NCI-H345 treated with DMSO at 0.1 percent for 48 hours (cell line): ENCODE measurements at regions not wholly inside any gene's neighbourhood (a gene's known extent, or its start where the extent isn't known, plus 50 kb on each side); places are given as distances from the start of the nearest gene placed in this dataset.
"Not testable (repeated sequence)": the region's sequence is repeated elsewhere in the genome, so short reads cannot be mapped to it uniquely, and the experiment has no call there.

Source experiments
- DNase-seq: peaks from one replicate; lab custom pipeline; 2025; ENCODE audit not compliant: unreplicated experiment; lab: John Stamatoyannopoulos, UW

DNA sequence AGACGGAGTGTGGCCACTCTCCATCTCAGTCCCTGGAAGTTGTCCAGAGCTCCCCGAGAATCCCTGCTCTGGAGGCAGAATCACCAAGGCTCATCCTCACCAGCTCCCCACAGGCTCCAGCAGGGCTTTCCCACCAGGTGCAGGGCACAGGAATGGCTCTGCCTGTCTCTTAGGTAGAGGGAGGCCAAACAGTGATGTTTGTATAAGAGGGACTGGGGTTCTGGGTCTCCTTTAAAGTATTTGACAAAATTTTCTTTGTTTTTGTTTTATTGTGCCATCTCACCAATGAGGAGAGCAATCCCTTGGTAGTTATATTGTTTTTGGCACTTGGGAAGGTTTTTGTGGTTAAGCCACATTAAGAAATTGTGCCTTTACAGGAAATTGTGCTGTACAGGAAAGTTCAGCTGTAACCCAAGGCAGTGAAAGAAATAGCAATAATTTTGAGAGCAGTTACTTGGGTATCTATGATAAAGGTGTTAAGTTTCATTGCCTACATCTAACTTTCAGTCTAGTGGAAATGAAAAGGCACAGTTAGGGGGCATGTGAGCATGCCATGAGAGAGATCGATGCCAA, 219.3 kb upstream of the PRSS58 start:
- no peak for DNase-seq

DNA sequence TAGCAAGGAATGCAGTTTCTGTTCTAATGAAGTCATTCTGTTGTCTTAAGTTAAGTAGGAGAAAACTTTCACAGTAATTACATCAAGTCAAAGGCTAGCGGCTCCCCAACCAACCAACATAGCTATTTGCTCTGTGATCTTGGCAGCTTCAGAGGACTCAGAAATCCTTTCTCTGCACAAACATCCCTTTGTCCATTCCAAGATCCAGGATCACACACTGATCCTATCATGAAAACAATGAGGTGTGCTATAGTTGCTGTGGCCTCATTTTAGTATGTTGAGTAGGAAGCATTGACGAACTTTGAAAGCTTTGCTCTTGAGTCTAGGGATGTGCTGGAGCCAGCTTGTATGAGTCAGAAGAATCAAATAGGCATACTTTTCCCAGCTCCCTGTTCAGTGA, 218.2 kb upstream of the PRSS58 start:
- DNase-seq: no peak

DNA sequence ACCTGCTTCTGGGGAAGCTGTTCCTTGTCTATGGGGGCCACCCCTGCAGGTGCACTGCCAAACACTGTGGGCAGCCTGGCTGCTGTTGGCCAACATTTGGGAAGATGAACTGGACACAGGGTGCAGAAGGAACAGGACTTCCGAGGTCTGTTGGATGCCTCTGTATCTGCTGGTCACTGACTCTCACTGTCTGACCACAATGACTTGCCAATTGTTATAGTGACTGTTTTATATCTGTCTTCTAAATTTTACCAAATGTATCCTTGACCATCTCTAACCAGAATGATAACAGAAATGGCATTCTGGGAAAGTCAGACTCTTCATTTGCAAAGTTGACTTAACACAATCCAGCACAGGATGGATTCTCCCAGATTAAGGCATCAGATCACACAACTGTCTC, 214.0 kb upstream of the PRSS58 start:
- peak; percentile 29 for DNase-seq

DNA sequence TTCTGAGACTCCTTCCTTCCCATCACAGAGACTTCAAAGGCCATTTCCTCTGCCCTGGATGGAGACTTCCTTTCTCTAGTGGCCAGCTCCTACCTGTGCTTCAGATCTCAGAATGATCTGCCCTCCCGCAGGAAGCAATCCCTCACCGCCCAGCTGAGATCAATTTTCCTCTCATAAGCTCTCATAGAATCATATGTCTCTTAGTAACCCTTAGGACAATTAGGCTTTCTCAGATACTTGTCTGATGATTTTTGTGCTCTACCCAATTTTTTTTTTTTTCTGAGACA, 212.6 kb upstream of the PRSS58 start:
- no peak for DNase-seq

DNA sequence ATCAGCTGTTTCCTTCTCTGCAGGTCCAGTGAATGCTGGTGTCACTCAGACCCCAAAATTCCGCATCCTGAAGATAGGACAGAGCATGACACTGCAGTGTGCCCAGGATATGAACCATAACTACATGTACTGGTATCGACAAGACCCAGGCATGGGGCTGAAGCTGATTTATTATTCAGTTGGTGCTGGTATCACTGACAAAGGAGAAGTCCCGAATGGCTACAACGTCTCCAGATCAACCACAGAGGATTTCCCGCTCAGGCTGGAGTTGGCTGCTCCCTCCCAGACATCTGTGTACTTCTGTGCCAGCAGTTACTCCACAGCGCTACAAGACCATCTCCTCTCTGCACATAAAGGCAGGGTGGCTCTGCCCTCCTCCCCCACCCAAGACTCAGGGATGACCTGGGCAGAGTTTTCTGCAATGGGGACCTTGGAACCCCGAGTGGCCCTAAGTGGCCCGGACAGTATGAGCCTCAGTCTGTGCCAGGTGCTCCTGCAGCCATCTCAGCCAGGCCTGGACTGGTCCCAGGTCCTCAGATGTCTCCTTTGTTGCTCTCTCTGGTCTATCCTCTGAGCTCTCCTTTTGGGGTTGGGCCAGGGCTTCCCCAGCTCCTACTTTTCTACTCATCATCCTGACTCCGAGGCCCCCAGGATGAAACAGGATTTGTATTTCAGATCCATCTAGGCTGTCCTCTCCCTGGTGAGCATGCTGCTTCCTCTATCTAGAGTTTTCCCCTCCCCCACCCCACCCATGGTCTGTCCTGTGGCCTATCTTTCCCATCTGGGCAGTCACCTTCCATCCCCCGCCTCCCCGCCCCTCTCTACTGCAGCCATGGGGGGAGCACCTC, 212.1 kb upstream of the PRSS58 start:
- DNase-seq: no peak

DNA sequence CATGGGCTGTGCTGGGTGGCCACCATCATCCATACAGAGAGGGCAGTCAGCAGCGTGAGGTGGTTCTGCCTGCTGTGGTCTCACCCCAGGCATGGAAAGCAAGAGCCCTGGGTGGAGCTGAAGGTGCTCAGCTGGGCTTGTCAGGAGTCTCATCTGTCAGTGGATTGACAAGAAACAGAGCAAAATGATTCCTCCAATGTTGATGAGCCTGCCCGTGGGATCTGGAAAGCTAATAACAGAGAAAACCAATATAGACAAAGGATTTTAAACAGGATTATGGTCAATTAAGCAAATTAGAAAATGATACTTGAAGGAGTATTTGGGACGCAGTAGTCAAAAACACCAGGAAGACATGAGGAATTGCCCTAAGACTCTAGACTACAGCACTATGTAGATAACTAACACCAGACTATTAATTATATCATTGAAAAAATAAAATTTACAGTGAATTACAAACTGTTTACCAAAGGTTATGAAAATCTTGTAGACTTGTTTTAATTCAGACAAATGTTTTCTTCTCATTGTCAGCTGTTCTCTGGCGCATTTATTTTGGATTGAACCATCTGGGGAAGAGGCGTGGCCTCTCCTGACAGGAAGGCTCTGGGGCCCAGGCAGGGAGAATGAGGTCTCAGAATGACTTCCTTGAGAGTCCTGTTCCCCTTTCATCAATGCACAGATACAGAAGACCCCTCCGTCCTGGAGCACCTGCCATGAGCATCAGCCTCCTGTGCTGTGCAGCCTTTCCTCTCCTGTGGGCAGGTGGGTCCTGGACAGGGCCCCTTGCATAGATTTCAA, 211.2 kb upstream of the PRSS58 start:
- no peak for DNase-seq

DNA sequence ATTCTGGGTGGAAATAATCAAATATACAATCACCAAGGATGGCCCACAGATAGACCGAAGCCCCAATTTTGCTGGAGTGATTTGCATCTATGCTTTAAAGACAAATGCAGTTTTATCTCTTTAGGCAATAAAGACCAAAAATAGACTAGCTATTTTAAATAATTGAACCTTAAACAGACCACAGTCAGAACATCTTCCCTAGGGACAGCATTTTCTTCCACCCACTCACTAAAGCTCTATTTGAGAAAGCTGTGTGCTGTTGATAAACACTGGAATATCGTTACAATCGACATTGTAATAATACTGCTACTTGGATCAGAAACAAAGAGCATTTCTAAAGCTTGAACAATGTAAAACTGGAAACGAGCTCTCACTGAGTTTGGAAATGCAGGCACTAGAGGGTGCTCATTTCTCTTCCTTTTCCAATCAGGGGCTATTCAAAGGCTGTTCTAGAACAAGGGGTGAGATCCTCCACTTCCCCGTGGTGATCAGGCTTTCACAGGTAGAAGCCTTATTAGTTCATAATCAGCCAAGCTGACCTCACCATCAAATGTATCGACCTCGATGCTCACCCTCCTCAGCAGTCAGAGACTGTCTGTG, 209.3 kb upstream of the PRSS58 start:
- not testable (repeated sequence) for DNase-seq

DNA sequence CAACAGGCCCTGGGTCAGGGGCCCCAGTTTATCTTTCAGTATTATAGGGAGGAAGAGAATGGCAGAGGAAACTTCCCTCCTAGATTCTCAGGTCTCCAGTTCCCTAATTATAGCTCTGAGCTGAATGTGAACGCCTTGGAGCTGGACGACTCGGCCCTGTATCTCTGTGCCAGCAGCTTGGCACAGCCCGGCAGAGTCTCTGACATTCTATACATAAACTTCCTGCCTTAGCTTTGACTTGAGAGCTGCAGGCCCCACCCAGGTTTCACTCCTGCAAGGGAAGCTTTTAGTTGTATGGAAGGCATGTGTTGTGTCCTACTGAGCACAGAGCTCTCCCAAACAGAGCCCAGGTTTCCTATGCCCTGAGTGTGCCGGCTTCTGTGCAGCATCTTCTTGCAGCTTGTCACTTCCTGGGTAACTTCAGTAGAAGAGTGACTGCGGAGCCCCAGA, 205.6 kb upstream of the PRSS58 start:
- DNase-seq: no peak

DNA sequence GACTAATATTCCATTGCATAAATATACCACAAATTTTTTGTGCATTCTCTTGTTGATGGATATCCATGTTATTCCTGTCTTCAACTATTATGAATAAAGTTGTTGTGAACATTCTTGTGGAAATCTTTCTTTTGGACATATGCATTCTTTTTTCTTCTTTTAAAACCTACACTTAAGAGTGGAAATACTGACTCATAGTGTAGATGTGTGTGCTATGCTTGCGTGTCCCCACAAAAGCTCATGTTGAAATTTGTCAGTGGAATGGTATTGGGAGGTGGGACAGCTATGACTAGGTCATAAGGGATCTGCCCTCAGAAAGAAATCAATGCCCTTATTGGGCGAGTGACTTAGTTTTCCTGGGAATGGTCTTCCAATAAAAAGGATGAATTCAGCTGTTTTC, 203.6 kb upstream of the PRSS58 start:
- no peak for DNase-seq

DNA sequence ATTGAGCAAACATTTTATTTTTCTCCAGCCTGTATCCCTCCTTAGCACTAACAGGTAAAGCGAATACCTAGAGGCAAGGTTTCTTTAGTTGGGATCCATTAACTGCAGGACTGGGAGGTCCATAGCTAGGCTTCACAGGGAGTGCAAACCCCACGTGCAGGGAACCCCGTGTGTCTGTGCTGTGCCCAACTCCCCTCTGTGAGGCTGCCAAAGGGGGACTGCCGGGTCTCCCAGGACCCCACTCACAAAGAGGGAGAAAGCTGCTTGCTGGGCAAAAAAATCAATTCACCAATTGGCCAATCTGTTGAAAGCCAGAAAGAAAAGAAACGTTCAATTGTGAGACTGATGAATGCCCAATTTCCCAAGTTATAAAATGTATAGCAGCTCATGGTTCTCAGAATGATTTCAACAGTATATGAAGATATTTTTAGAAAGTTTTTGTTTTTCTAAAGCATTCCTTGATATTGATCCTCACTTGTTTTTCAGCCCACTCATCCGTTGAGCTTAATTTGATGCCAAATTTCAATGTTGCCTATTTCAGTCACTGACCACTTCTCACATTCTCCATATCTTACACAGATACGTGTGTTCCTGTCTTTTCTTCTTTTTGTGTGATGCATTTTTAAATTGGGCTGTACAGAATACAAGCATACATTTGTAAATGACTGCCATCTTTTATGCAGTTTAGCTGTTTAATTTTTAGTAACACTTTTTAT, 202.7 kb upstream of the PRSS58 start:
- no peak for DNase-seq

DNA sequence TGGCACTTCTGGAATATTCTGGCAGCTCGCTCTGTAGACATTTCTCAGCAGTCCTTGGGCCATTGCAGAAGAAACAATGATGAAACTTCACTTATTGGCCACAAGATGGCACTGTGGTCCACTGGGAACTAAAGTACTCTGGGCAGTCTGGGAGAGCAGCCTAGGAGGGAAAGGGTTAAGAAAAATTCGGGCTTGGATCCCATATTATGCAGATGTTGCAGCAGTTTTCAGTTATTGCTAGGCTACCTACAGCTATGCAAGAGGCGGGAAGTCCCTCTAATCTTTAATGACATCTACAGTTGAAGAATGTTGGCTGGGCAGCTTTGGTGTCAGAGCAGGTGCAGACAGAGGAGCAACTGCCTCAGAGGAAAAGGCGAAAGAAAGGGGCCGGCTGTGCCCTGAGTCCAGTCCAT, 201.7 kb upstream of the PRSS58 start:
- peak; percentile 13 for DNase-seq

DNA sequence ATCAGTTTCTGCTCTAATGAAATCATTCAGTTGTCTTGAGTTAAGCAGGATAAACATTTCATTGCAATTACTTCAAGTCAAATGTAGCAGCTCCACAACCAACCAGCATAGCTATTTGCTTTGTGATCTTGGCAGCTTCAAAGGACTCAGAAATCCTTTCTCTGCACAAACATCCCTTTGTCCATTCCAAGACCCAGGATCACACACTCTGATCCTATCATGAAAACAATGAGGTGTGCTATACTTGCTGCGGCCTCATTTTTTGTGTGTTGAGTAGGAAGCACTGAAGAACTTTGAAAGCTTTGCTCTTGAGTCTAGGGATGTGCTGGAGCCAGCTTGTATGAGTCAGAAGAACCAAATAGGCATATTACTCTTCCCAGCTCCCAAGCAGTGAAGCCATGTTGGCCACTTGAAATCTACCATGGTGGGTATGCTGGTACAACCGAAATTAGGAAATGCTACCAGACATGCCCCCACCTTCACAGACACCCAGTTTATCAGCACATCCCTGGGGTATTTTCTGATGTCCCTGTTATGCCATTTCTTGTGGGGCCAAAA, 199.4 kb upstream of the PRSS58 start:
- no peak for DNase-seq

DNA sequence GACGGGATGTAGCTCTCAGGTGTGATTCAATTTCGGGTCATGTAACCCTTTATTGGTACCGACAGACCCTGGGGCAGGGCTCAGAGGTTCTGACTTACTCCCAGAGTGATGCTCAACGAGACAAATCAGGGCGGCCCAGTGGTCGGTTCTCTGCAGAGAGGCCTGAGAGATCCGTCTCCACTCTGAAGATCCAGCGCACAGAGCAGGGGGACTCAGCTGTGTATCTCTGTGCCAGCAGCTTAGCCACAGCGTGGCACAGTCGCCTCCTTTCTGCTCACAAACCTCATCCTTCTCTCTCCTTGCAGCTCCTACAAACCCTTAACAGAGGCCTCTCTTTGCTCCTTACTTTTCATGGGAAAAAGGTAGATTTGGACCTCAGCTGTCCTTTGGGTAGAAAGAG, 197.5 kb upstream of the PRSS58 start:
- DNase-seq: no peak

DNA sequence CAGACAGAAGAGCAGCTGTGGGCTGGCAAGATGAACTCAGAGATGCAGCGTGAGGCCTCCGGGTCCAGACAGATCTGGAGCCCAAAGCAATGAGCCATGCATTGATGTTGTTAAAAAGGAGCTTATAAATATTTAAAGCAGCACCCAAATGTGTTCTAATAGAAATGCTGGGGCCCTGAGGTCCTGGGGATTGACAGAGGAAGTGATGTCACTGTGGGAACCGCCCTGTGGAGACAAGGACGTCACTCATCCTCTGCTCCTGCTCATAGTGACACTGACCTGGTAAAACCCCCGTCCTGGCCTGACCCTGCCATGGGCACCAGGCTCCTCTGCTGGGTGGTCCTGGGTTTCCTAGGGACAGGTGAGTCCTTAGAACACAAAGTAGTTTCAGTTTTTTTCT, 197.0 kb upstream of the PRSS58 start:
- no peak for DNase-seq

DNA sequence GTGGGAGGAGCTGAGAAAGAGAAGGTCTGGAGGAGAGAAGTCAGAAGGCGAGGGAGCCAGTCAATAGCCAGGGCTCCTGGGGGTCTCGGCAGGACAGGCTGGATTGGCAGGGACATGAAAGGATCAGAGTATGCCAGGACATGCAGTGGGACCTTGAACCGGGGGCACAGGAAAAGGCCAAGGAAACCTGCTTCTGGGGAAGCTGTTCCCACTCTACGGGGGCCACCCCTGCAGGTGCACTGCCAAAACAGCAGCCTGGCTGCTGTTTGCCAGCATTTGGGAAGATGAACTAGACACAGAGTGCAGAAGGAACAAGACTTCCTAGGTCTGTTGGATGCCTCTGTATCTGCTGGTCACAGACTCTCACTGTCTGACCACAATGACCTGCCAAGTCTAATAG, 194.9 kb upstream of the PRSS58 start:
- no peak for DNase-seq

DNA sequence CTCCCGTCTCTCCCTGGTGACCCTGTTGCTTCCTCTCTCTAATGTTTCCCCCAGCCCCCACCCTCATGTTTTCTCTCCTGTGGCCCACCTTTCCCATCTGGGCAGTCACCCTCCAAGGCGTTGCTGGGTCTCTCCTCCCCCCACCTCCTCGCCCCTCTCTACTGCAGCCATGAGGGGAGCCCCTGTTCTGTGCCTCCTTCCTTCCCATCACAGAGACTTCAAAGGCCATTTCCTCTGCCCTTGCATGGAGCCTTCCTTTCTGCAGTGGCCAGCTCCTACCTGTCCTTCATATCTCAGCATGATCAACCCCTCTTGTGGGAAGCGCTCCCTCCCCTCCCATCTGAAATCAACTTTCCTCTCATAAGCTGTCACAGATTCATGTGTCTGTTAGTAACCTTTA, 194.0 kb upstream of the PRSS58 start:
- DNase-seq: no peak

DNA sequence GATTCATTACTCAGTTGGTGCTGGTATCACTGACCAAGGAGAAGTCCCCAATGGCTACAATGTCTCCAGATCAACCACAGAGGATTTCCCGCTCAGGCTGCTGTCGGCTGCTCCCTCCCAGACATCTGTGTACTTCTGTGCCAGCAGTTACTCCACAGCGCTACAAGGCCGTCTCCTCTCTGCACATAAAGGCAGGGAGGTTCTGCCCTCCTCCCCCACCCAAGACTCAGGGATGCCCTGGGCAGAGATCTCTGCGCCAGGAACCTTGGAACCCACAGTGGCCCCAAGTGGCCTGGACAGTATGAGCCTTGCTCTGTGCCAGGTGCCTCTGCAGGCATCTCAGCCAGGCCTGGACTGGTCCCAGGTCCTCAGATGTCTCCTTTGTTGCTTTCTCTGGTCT, 193.4 kb upstream of the PRSS58 start:
- no peak for DNase-seq

DNA sequence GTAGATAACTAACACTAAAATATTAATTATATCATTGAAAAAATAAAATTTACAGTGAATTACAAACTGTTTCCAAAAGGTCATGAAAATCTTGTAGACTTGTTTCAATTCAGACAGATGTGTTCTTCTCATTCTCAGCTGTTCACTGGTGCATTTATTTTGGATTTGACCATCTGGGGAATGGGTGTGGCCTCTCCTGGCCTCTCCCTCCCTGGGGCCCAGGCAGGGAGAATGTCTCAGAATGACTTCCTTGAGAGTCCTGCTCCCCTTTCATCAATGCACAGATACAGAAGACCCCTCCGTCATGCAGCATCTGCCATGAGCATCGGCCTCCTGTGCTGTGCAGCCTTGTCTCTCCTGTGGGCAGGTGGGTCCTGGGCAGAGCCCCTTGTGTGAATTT, 192.8 kb upstream of the PRSS58 start:
- DNase-seq: no peak

DNA sequence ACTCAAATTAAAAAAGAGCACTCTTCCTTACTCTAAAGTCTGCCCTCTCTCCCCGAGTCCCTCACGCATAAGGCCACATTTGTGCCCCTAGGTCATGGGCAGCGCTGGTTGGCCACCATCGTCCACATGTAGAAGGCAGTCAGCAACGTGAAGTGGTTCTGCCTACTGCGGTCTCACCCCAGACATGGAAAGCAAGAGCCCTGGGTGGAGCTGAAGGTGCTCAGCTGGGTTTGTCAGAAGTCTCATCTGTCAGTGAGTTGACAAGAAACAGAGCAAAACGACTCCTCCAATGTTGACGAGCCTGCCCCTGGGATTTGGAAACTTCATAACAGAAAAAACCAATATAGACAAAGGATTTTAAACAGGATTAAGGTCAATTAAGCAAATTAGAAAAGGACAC, 192.3 kb upstream of the PRSS58 start:
- DNase-seq: no peak

DNA sequence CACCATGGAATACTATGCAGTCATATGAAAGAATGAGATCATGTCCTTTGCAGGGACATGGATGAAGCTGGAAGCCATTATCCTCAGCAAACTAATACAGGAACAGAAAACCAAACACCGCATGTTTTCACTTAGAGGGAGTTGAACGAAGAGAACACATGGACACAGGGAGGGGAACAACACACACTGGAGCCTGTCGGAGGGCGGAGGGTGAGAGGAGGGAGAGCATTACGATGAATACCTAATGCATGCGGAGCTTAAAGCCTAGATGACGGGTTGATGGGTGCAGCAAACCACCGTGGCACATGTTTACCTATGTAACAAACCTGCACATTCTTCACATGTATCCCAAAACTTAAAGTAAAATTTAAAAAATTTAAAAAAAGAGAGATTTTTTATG, 191.0 kb upstream of the PRSS58 start:
- DNase-seq: not testable (repeated sequence)

DNA sequence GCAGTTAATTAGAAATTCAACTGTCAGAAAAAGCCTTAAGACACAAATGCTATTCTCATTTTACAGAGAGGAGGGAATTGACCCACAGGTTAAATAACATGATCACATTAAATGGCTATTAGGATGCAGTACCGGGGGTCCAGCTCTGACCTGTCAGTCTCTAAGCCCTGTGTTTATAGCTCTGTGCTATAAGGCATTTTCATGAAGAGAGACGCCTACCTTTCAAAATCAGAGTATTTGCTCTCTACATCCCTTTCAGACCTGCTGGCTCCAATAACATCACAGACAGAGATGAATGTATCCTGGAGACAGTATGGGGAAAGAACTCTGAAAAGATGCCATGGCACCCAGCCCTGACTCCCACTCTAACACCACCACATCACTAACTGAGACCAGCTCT, 189.9 kb upstream of the PRSS58 start:
- DNase-seq: no peak
